ENCODE measurements at regions not wholly inside any gene's neighbourhood (a gene's known extent, or its start where the extent isn't known, plus 50 kb on each side); places are given as distances from the start of the nearest gene placed in this dataset.

DNA sequence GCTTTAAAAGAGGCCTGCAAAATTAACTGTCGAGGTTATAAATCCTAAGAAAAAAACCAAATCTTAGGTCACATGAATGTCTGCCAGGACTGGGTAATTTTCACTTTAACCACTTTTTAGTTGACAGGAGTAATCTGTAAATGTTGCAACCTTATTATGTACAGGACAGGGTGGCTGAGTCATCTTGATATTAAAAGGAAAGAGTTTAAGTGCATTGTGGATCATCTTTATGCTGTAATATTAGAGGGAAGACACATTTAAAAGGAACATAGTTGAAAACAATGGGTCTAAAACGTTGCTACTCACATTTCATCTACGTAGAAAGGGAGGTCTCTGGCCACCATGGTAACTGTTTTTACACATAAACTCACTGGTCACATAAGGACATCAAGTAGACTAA, 115.5 kb downstream of the LSMEM1 start:
- DNase-seq (ENCODE audit: insufficient read length, low spot score) (no peak), FAIRE-seq (no peak)
- TF ChIP-seq CTCF (IDR thresholded peaks at IDR 0.05; ENCODE audit: insufficient read depth, missing control alignments): no peak

- no peak for TF ChIP-seq CTCF (IDR thresholded peaks at IDR 0.05; ENCODE audit: insufficient read depth, missing control alignments)
- FAIRE-seq (no peak), DNase-seq (ENCODE audit: insufficient read length, low spot score) (no peak)
These were observed 116.2 kb downstream of the LSMEM1 start for GRCh38 chr7:112596981-112597380.

GRCh38 chr7:112603673-112604072, 122.9 kb downstream of the LSMEM1 start:
- FAIRE-seq: no peak
- no peak for TF ChIP-seq CTCF (IDR thresholded peaks at IDR 0.05; ENCODE audit: insufficient read depth, missing control alignments)
- no peak for DNase-seq (ENCODE audit: insufficient read length, low spot score)

- TF ChIP-seq CTCF (IDR thresholded peaks at IDR 0.05; ENCODE audit: insufficient read depth, missing control alignments): no peak
- DNase-seq (ENCODE audit: insufficient read length, low spot score): no peak
- no peak for FAIRE-seq
These were observed 129.8 kb downstream of the LSMEM1 start for GRCh38 chr7:112610636-112611035.

DNA sequence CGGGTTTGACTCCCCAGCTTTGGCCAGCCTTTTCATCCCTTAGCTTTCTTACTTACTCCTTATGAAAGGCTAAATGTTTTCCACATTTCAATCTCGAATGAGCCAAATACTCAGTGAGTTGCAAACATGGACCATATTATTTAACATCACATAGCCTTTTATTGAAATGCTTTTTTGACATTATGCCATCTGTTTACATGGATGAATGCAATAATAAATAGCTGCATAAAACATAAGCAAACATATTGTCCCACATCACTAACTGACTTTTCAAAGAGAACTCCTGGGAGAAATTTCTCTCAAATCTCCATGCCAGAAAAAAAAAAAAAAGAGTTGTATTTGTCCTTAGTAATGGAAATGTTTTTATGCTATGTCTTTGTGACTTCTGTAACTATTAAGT, 134.9 kb downstream of the LSMEM1 start:
- TF ChIP-seq CTCF (IDR thresholded peaks at IDR 0.05; ENCODE audit: insufficient read depth, missing control alignments): no peak
- DNase-seq (ENCODE audit: insufficient read length, low spot score): no peak
- no peak for FAIRE-seq

- FAIRE-seq (no peak), DNase-seq (ENCODE audit: insufficient read length, low spot score) (no peak)
- TF ChIP-seq CTCF (IDR thresholded peaks at IDR 0.05; ENCODE audit: insufficient read depth, missing control alignments): no peak
These were observed 135.5 kb downstream of the LSMEM1 start for GRCh38 chr7:112616295-112616694.

DNA sequence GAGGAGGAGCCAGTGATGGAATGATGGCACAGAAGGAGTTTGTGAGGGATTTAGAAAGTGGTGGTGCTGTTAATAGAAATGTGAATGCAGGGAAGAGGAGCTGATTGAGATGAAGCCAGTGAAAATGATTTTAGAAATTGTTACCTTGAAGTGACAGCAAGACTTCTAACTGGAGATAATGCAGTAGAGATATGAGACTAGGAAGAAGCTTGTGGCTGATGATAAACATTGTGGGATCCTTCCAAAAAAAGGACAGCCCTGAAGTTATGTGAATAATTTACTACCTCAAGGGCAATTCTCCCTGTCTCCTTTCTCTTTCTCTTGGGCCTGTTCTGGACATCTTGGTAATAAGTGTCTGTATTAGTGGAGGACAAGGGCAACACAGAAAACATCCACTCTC, 138.6 kb downstream of the LSMEM1 start:
- DNase-seq (ENCODE audit: insufficient read length, low spot score) (no peak), FAIRE-seq (no peak)
- no peak for TF ChIP-seq CTCF (IDR thresholded peaks at IDR 0.05; ENCODE audit: insufficient read depth, missing control alignments)

All from D721Med (cell line).